ENCODE measurements at regions not wholly inside any gene's neighbourhood (a gene's known extent, or its start where the extent isn't known, plus 50 kb on each side); places are given as distances from the start of the nearest gene placed in this dataset.

DNA sequence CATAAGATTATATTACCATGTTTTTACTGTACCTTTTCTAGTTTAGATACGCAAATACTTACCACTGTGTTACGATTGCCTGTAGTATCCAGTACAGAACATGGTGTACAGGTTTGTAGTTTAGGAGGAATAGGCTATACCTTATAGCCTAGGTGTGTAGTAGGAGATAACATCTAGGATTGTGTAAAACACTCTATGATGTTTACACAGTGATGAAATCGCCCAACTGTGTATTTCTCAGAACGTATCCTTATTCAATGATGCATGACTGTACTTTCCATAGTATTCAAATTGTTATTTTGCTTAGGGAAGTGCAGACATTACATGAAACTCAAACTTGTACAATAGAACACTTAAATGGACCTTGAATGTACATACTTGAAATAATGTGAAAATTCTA, 188.1 kb upstream of the PDGFD start:
- DNase-seq, result no peak
- no peaks in the 10 kb centered on the region for H3K36me3 ChIP-seq
- no peaks in the 10 kb centered on the region for H3K27me3 ChIP-seq
- no peak for TF ChIP-seq POLR2A (IDR thresholded peaks at IDR 0.05)
- no peak for TF ChIP-seq EP300 (IDR thresholded peaks at IDR 0.05)
- TF ChIP-seq, protein P1, sequence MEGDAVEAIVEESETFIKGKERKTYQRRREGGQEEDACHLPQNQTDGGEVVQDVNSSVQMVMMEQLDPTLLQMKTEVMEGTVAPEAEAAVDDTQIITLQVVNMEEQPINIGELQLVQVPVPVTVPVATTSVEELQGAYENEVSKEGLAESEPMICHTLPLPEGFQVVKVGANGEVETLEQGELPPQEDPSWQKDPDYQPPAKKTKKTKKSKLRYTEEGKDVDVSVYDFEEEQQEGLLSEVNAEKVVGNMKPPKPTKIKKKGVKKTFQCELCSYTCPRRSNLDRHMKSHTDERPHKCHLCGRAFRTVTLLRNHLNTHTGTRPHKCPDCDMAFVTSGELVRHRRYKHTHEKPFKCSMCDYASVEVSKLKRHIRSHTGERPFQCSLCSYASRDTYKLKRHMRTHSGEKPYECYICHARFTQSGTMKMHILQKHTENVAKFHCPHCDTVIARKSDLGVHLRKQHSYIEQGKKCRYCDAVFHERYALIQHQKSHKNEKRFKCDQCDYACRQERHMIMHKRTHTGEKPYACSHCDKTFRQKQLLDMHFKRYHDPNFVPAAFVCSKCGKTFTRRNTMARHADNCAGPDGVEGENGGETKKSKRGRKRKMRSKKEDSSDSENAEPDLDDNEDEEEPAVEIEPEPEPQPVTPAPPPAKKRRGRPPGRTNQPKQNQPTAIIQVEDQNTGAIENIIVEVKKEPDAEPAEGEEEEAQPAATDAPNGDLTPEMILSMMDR (IDR thresholded peaks at IDR 0.05), result no peak
- intact Hi-C loops (cut with DNase I), result no loop called here
- no peak overlapping the region for H3K27ac ChIP-seq
- H3K4me3 ChIP-seq, result no peak overlapping the region
- no peaks in the 10 kb centered on the region for H3K9me3 ChIP-seq
- no peaks in the 10 kb centered on the region for H3K4me1 ChIP-seq (ENCODE audit: insufficient read depth)
- 87 to 91% (median 88%) methylated on average over 4 of the region's 4 CpGs for WGBS, 3 donors

DNA sequence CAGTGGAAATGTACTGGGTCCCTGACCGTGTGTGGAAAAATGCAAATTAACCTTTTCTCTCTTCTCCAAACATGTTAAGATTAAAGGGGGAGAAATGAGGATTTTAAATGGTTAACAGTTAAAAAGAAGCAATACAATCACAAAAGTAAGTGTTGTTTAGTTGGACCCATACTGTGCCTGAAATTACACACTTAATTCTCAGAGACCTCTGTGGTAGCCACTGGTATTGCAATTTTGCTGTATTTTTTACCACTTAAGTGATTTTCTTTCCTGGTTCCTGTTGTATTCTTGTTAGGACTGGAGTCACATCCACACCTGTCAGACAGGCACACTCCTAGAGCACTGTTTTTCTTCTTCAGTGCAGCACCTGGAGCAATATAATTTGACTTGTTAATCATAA, 179.6 kb upstream of the PDGFD start:
- no peak for TF ChIP-seq EP300 (IDR thresholded peaks at IDR 0.05)
- TF ChIP-seq, protein P1 (IDR thresholded peaks at IDR 0.05), result no peak
- TF ChIP-seq POLR2A (IDR thresholded peaks at IDR 0.05), result no peak
- no peak overlapping the region for H3K27ac ChIP-seq
- H3K4me3 ChIP-seq, result no peak overlapping the region
- no peaks in the 10 kb centered on the region for H3K9me3 ChIP-seq
- 92 to 93% (median 92%) methylated on average over 1 of the region's 1 CpG for WGBS, 3 donors
- DNase-seq, result no peak
- intact Hi-C loops (cut with DNase I), result no loop called here
- no peaks in the 10 kb centered on the region for H3K4me1 ChIP-seq (ENCODE audit: insufficient read depth)
- no peaks in the 10 kb centered on the region for H3K27me3 ChIP-seq
- no peaks in the 10 kb centered on the region for H3K36me3 ChIP-seq

DNA sequence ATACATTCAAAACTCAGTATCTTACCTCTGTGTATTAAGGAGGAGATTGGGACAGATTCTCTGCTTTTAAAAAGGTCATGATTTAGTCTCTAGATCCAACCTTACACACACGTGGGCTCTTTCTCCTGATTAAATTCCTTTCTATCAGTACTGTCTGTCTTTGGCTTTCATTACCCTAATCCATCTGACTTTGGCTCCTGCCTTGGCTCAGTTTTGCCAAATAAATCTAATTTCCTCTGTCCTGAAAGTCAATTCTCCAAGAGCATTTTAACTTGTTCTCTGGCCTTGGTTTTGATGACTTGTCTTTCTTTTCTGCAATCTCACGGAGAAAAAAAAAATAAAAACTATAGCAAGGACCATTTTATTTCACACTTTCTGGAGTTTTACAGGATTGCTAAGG, 176.6 kb upstream of the PDGFD start:
- no peaks in the 10 kb centered on the region for H3K9me3 ChIP-seq
- no peak for DNase-seq
- no peaks in the 10 kb centered on the region for H3K4me1 ChIP-seq (ENCODE audit: insufficient read depth)
- TF ChIP-seq EP300 (IDR thresholded peaks at IDR 0.05) (no peak), POLR2A (IDR thresholded peaks at IDR 0.05) (no peak)
- TF ChIP-seq, protein P1 (IDR thresholded peaks at IDR 0.05), result no peak
- H3K27ac ChIP-seq, result no peak overlapping the region
- 37 to 58% (median 41%) methylated on average over 2 of the region's 2 CpGs for WGBS, 3 donors
- H3K36me3 ChIP-seq, result no peaks in the 10 kb centered on the region
- no peak overlapping the region for H3K4me3 ChIP-seq
- intact Hi-C loops (cut with DNase I), result no loop called here
- no peaks in the 10 kb centered on the region for H3K27me3 ChIP-seq

- TF ChIP-seq EP300 (IDR thresholded peaks at IDR 0.05) (no peak), POLR2A (IDR thresholded peaks at IDR 0.05) (no peak)
- TF ChIP-seq, protein P1 (IDR thresholded peaks at IDR 0.05), result no peak
- DNase-seq, result no peak
- Histone ChIP-seq H3K27me3 (no peaks in the 10 kb centered on the region), H3K4me1 (ENCODE audit: insufficient read depth) (no peaks in the 10 kb centered on the region), H3K9me3 (no peaks in the 10 kb centered on the region), H3K4me3 (no peak overlapping the region), H3K27ac (no peak overlapping the region), H3K36me3 (no peaks in the 10 kb centered on the region)
- intact Hi-C loops (cut with DNase I), result no loop called here
- WGBS, 3 donors, result 95 to 97% (median 96%) methylated on average over 10 of the region's 10 CpGs
These were observed 175.5 kb upstream of the PDGFD start for GRCh38 chr11:104339380-104339831.

DNA sequence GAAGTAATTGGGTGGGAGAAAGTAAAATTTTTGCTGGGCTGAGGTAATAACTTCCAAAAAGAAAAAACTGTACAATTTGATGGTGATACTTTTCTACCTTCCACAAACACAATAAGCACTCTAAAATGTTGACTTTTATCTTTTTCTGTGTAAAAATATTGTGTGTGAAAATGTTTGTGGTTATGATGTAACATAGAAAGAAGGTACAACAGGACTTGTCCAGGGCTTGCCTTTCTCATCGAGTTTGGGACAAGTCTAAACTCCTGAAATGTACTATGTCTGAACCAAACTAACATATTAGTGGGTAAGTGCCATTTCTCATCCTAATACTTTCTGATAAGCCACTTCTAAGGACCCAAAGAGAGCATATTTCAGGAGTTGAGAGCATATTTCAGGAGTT, 174.2 kb upstream of the PDGFD start:
- Histone ChIP-seq H3K27ac (no peak overlapping the region), H3K9me3 (no peaks in the 10 kb centered on the region), H3K36me3 (no peaks in the 10 kb centered on the region), H3K4me3 (no peak overlapping the region), H3K4me1 (ENCODE audit: insufficient read depth) (no peaks in the 10 kb centered on the region), H3K27me3 (no peaks in the 10 kb centered on the region)
- 81 to 91% (median 89%) methylated on average over 1 of the region's 1 CpG for WGBS, 3 donors
- DNase-seq, result no peak
- TF ChIP-seq EP300 (IDR thresholded peaks at IDR 0.05), result no peak
- no peak for TF ChIP-seq POLR2A (IDR thresholded peaks at IDR 0.05)
- TF ChIP-seq, protein P1 (IDR thresholded peaks at IDR 0.05), result no peak
- intact Hi-C loops (cut with DNase I), result no loop called here

Measured in ovary (tissue), 7 donors.